Inferior parietal cortex (tissue), 1 donor: ENCODE measurements at regions not wholly inside any gene's neighbourhood (a gene's known extent, or its start where the extent isn't known, plus 50 kb on each side); places are given as distances from the start of the nearest gene placed in this dataset.

ENCODE experiments used
- DNase-seq: peaks from one replicate; pipeline ENCODE4 v3.0.0-alpha.2; 2016; ENCODE audit errors: extremely low spot score

DNA sequence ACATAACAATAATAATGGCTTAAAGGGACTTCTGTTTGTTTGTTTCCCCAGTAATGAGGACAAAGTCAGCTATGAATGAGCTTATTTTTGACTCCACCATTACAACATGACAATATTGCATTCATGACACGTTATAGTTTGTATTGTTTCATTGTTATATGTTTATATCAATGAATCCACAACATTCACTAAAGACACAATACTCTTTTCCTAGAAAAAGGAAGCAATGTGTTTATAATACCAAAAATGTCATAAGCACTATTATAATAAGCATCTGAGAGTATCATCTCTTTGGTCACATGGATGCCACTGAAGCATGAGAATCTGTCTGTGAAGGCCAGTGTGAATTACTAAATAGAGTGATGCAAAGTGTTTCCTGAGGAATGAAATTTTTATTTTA lies 1026.9 kb upstream of the C9orf72 start:
- DNase-seq: no peak

DNA sequence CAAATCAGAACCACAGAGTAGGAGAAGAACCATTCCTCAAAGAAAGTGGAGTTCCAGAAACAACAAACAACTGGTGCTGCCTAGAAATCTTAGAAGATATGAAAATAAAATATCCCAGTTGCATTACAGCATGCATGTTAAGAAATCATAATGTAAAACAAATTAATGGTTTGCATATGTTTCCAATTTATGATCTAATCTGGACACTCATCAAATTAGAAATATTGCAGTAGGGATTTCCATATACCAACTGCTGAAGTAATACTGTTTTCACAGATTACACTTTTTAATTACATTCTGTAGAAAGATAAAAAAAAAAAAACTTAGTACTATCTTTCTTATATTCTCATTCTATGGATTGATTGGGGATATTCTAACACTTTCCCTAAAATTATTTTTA lies 1034.6 kb upstream of the C9orf72 start:
- DNase-seq: no peak

GRCh38 chr9:28610339-28610738 lies 1037.1 kb upstream of the C9orf72 start:
- DNase-seq: no peak

GRCh38 chr9:28616310-28616709 lies 1043.0 kb upstream of the C9orf72 start:
- DNase-seq: no peak

GRCh38 chr9:28620011-28620410 lies 1046.7 kb upstream of the C9orf72 start:
- no peak for DNase-seq

DNA sequence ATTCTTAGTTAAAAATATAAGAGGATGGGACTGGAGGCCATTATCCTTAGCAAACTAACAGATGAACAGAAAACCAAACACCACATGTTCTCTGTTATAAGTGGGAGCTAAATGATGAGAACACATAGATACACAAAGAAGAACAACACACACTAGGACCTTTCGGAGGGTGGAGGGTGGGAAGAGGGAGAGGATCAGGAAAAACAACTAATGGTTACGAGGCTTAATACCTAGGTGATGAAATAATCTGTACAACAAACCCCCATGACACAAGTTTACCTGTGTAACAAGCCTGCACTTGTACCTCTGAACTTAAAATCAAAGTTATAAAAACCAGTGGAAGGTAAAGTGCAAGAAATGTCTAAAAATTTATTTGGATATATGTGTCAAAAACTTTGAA lies 1047.4 kb upstream of the C9orf72 start:
- DNase-seq: no peak

DNA sequence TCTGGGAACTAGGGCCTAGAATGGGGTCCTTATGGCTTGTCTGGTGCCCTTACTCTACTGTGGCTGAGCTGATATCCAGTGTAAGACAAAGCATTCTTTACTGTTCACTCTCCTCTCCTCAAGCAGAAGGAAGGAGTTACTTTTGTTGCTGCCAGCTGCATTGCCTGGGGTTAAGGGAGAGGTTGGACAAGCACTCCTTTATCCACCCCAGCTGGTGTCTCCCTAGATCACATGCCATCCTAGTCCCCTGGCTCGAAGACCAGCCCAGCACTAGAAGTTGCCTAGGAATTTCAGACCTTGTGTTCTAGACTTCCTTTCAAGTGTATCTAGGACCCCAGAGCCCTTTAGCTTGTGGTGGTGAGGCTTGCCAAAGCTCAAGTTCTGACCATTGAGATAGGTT lies 1051.5 kb upstream of the C9orf72 start:
- no peak for DNase-seq

GRCh38 chr9:28628031-28628430 lies 1054.8 kb upstream of the C9orf72 start:
- no peak for DNase-seq

- DNase-seq: no peak
Observed at GRCh38 chr9:28648723-28649122, 1075.4 kb upstream of the C9orf72 start.

DNA sequence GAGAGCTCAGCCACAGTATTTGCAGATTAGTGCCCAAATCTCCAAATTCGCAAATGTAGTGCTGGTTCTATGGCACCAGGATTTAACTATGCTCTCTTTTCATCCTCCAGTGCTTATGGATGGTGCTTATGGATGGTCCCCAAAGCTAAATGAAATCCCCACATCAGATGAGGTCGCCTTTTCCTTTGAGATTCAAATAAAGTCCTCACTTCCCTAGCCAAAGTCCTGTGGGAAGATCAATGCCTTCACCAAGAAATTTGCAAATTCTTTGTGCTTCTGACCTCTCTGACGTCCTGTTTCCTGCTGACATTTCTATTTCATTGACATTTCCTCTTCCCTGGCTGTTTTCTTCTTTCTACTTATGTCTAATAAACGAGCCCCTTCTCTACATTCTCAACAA lies 1077.0 kb upstream of the C9orf72 start:
- DNase-seq: no peak

- DNase-seq: no peak
Observed at GRCh38 chr9:28651050-28651722, 1077.9 kb upstream of the C9orf72 start.

DNA sequence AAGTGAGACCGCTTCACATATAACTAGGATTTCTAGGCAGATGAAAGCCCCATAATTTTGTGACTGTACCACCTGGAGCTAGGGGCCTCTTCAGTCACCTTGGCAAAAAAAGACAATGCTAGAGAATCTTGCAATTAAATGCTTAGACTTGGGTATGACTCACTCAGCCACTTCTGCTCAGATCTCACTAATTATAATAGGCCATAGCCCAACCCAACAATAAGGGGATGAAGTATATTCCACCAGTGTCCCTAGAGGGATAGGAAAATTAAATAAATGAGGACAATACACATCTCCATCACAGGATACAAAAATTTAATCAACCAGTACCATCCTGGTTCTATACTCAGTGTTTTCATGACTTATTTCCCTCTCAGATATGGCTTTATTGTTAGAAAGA lies 1079.9 kb upstream of the C9orf72 start:
- DNase-seq: no peak

DNA sequence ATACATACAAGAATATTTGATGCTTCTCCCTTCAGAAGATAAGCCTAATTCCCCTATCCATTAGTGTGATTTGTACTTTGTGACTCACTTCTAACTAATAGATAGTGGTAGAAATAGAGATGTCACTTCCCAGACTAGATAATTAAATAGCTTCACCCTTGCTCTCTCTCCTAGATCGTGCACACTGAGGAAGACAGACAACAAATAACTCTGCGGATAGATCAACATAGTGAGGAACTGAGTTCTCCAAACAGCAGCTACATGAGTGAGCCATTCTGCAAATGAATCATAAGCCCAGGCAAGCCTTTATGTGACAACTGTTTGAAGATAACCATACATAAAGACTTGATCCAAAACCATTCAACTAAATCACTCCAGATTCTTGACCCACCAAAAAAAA lies 1083.4 kb upstream of the C9orf72 start:
- no peak for DNase-seq

DNA sequence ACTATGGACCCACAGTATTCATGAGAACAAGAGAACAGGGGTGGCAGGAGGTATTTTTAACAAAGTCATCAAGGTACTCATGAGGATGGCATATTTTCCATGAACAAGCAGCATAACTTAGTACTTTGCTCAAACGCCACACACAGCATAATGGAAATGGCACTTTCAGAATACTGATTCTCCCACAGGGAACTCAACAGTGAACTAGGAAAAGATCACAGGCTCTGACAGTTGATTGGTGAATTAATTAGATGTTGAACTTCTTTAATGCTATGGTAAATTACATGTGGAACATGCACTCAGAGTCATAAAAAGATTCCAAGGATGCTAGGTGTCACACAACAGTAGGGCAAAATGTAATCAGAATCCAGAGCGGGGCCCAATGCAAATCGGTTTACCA lies 1088.6 kb upstream of the C9orf72 start:
- no peak for DNase-seq

GRCh38 chr9:28662675-28663074 lies 1089.4 kb upstream of the C9orf72 start:
- no peak for DNase-seq

DNA sequence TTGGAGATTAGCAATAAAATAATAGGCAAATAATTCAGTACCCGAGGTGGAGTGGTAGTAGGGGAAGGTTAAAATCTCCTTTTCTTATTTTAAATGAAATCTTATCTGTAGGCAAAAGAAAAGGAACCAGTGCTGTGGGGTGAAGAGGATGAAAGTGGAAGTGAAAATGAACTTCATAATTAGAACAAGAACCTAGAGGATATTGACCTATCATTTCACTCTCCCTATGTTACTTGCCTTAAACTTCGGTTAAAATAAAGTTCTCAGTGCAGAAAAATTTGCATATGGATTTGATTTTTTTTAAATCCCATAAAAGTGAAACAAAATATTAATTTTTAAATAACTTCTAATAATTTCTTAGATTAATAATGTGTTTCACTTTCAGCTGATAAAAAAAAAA lies 1094.9 kb upstream of the C9orf72 start:
- no peak for DNase-seq

GRCh38 chr9:28671000-28671399 lies 1097.7 kb upstream of the C9orf72 start:
- no peak for DNase-seq

- DNase-seq: no peak
Observed at GRCh38 chr9:28678097-28678496, 1104.8 kb upstream of the C9orf72 start.

DNA sequence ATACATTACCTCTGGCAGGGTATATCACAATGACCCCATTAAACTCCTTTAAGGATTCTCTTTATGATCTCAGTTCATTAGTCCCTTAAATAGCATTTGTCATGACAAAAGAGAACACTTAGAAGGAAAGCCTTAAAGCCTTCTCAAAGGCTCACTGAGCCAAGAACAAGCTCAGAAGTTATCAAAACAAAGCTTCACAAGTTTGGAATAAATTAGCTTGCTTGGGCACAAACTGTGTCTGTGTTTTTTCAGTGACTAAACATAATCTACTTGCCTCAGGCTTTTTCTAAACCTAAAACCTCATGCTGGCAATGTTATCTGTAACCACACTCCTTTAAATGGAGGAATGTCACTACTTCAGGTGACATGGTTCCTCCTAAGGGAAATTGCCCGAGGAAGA lies 1114.9 kb upstream of the C9orf72 start:
- DNase-seq: peak; percentile 27

DNA sequence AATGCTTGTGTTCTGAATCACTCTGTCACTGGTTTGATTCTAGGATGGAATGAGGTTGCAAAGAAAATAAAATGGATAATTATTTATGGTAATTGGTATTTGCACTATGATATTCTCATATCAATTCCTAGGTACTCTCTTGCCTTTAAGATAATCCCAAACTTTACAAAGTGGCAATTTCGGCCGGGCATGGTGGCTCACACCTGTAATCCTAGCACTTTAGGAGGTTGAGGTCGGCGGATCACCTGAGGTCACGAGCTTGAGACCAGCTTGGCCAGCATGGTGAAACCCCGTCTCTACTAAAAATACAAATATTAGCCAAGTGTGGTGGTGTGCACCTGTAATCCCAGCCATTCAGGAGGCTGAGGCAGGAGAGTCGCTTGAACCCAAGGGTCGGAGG lies 1118.7 kb upstream of the C9orf72 start:
- no peak for DNase-seq

DNA sequence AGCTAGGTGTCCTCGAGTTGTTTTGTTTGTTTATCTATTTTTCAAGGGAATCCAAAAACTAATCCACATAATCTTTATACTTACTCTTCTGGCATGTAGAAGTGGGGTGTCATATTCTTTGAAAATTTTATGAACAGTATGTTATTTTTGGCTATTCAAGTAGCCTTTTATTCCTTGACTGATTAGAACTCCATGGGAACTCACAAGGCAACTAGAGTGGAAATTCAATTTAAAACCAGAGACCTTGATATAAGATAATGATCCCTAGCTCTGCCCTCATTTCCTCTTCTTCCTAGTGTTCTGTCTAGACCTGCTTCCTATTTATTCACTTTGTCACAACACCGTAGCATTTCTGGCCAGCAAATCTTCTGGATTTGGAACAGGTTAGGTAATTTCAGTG lies 1123.7 kb upstream of the C9orf72 start:
- DNase-seq: no peak

- DNase-seq: no peak
Observed at GRCh38 chr9:28699632-28700031, 1126.4 kb upstream of the C9orf72 start.

DNA sequence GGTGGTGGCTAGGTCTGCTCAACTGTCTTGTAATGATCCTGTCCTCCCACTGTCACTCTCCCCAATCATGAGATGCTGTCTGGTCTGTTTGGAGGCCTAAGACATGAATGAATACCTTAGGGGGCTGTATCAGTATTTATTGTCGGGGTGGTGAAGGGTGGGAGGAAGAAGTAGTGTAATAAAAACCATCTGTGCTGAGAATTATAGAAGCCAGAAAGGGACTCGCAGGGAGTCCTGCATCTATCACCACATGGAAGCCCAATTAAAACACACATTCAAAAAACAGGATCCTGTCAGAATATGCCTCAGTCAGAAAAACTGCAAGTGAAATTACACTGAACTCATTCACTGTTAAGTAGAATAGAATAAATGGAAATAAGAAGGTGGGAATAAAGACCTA lies 1134.3 kb upstream of the C9orf72 start:
- DNase-seq: no peak

- no peak for DNase-seq
Observed at GRCh38 chr9:28714188-28714587, 1140.9 kb upstream of the C9orf72 start.
